Esophagus squamous epithelium (tissue), 5 donors: ENCODE measurements at regions not wholly inside any gene's neighbourhood (a gene's known extent, or its start where the extent isn't known, plus 50 kb on each side); places are given as distances from the start of the nearest gene placed in this dataset.

Experiments
- DNase-seq: peaks from one replicate; lab custom pipeline; 2025; lab: John Stamatoyannopoulos, UW
- H3K27ac ChIP-seq, 4 donors: fragments of 200-600 bp; sonication (generic); one replicate each; pipeline ENCODE4 v1.5.1; 2016 to 2019; ENCODE audit warnings: mild to moderate bottlenecking in 1 of 4
- H3K27me3 ChIP-seq, 4 donors: fragments of 200-600 bp; sonication (generic); 1 replicate in 3 of 4; 2 replicates in 1 of 4; pipeline versions ENCODE4 v1.5.1 to v1.6.0; 2017 to 2021; ENCODE audit warnings: antibody characterized with exemption in 1 of 4
- H3K36me3 ChIP-seq, 3 donors: fragments of 200-600 bp; sonication (generic); one replicate each; pipeline ENCODE4 v1.5.1; 2016 to 2019
- H3K4me1 ChIP-seq, 3 donors: fragments of 200-600 bp; sonication (generic); one replicate each; pipeline ENCODE4 v1.5.1; 2017 to 2019
- H3K4me3 ChIP-seq, 4 donors: fragments of 200-600 bp; sonication (generic); 1 replicate in 3 of 4; 2 replicates in 1 of 4; pipeline ENCODE4 v1.5.1; 2016 to 2019; ENCODE audit warnings: mild to moderate bottlenecking in 2 of 4, moderate library complexity in 1 of 4
- H3K9me3 ChIP-seq, 3 donors: fragments of 200-600 bp; sonication (generic); one replicate each; pipeline ENCODE4 v1.5.1; 2016 to 2019
- CTCF ChIP-seq, 6 experiments: fragments of 450-650 bp in 4 of 6; fragments of 200-600 bp in 2 of 6; sonication (generic) in 2 of 6; IDR thresholded peaks; one replicate each; pipeline ENCODE4 v1.5.1; 2016 to 2019; ENCODE audit warnings: antibody characterized with exemption in 6 of 6, mild to moderate bottlenecking in 4 of 6, moderate library complexity in 4 of 6
- POLR2A ChIP-seq, 4 donors: fragments of 450-650 bp; IDR thresholded peaks; one replicate each; pipeline ENCODE4 v1.6.1; 2017; ENCODE audit warnings: antibody characterized with exemption in 4 of 4, mild to moderate bottlenecking in 4 of 4, moderate library complexity in 3 of 4
- WGBS, 2 donors: methylation state at CpG; one replicate each; pipeline ENCODE4 v1.1.5; 2018; 5-methylcytosine and 5-hydroxymethylcytosine counted together
- intact Hi-C: fragments of 100-400 bp; cut with DNase I; formaldehyde crosslinking; loops from one replicate; pipeline ENCODE4 v1.15.0; 2022
- donor health status: DM: yes; HTN: yes; CAD: no.

DNA sequence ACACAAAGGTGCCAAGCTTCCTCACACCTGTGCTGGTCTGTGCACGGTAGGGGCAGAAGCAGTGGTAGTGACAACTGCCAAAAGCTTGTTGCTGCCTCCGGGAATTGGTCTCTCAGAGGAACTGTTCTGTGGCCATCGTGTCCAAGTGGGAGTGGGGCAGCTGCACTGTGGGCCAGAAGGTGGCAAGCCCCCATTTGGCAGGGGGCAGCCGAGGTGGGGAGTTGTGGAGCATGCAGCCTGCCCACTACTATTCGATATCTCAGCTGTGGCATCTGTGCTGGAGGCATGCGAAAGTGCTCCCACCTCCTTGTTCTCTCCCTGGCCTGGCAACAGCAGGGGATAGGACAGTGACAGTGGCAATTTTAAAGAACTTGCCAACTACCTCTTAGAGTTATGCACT is 192.8 kb downstream of the TBX22 start:
- no peaks in the 10 kb centered on the region for H3K36me3 ChIP-seq
- WGBS, 2 donors = 67% methylated on average over 1 of the region's 6 CpGs; no CpG with 5 or more reads in 1 of the 2 donors
- TF ChIP-seq POLR2A (IDR thresholded peaks at IDR 0.05) (no peak), CTCF (IDR thresholded peaks at IDR 0.05) (no peak)
- H3K27ac ChIP-seq = no peak overlapping the region
- H3K27me3 ChIP-seq = peaks cover 0 to 6% (median 0%) of the 10 kb centered on the region in 4 donors
- H3K9me3 ChIP-seq = no peaks in the 10 kb centered on the region
- H3K4me1 ChIP-seq = no peaks in the 10 kb centered on the region
- DNase-seq = no peak
- no peak overlapping the region for H3K4me3 ChIP-seq
- intact Hi-C loops = no loop called here

DNA sequence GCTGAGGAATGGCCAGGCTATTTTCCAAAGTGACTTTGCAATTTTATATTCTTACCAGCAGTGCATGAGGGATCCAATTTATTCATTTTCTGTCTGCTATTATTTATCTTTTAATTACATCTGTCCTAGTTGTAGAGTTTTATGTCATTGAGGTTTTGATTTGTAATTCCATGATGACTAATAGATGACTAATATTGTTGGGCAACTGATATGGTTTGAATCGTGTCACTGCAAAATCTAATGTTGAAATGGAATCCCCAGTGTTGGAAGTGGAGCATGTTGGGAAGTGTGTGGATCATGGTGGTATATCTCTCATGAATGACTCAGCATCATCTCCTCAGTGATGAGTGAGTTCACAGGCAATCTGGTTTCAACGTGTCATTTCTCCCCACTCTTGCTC is 201.5 kb downstream of the TBX22 start:
- intact Hi-C loops = no loop called here
- WGBS, 2 donors = 14 to 51% methylated on average over 1 to 2 of the region's 2 CpGs
- H3K27ac ChIP-seq = no peak overlapping the region

DNA sequence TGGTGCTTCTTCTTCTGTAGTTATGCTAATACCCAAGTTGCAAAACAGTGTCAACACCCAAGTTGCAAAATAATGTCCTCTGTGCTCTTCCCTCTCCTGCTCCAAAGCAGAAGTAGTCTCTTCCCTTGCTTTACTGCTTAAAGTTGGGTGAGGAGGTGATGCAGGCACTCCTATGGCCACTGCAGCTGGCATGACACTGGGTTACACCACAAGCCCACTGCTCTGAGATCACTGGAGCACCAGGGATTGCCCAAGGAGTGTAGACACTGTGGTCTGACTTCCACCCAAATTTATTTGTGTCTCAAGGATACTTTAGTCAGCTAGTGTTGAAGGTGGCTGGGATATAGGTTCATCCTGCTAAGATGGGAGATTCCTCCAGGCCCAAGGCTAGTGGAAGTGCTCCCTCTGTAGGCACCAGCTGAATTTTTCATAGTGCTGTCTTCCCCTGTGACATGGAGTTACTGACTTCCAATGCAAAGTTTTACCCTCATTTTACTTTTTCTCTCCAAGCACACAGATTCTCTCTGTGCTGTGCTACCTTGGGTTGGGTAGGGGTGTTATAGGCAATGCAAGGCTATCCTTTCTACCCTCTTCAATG is 196.2 kb upstream of the TENT5D start:
- intact Hi-C loops = no loop called here

More for the DNA sequence above, 201.5 kb downstream of the TBX22 start:
- Histone ChIP-seq H3K27me3 (no peaks in the 10 kb centered on the region), H3K9me3 (peaks cover 0 to 4% (median 0%) of the 10 kb centered on the region in 3 donors), H3K4me1 (no peaks in the 10 kb centered on the region), H3K36me3 (no peaks in the 10 kb centered on the region), H3K4me3 (no peak overlapping the region)
- DNase-seq = no peak
- TF ChIP-seq POLR2A (IDR thresholded peaks at IDR 0.05) (no peak), CTCF (IDR thresholded peaks at IDR 0.05) (no peak)

DNA sequence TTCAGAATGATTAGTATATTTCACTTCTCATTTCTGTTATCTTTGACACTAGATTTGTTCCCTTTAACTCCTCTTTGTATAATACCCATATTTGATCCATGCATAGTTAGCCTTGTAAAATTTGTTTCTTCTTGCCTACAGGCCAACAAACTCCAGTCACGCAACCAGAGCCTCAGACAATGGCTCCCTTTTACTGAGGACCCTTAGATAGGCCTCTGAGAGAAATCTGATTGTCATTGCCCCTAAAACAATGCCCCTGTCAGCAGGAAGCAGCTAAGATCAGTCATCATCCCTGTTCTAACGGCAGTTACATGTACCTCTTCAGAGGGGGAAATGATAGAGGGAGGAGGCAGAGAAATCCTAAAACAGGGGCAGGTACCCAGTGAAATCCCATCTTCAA is 190.6 kb upstream of the TENT5D start:
- no peak overlapping the region for H3K4me3 ChIP-seq
- no peaks in the 10 kb centered on the region for H3K4me1 ChIP-seq
- intact Hi-C loops = no loop called here
- TF ChIP-seq POLR2A (IDR thresholded peaks at IDR 0.05) (no peak), CTCF (IDR thresholded peaks at IDR 0.05) (no peak)
- H3K36me3 ChIP-seq = no peaks in the 10 kb centered on the region
- H3K9me3 ChIP-seq = no peaks in the 10 kb centered on the region
- WGBS, 2 donors = 53 to 55% methylated on average over 2 of the region's 2 CpGs
- H3K27ac ChIP-seq = no peak overlapping the region
- H3K27me3 ChIP-seq = no peaks in the 10 kb centered on the region
- DNase-seq = no peak

More for the DNA sequence above, 196.2 kb upstream of the TENT5D start:
- Histone ChIP-seq H3K27ac (no peak overlapping the region), H3K4me3 (no peak overlapping the region), H3K4me1 (no peaks in the 10 kb centered on the region), H3K36me3 (no peaks in the 10 kb centered on the region), H3K27me3 (no peaks in the 10 kb centered on the region), H3K9me3 (no peaks in the 10 kb centered on the region)
- no peak for TF ChIP-seq POLR2A (IDR thresholded peaks at IDR 0.05)
- no peak for TF ChIP-seq CTCF (IDR thresholded peaks at IDR 0.05)
- no peak for DNase-seq

DNA sequence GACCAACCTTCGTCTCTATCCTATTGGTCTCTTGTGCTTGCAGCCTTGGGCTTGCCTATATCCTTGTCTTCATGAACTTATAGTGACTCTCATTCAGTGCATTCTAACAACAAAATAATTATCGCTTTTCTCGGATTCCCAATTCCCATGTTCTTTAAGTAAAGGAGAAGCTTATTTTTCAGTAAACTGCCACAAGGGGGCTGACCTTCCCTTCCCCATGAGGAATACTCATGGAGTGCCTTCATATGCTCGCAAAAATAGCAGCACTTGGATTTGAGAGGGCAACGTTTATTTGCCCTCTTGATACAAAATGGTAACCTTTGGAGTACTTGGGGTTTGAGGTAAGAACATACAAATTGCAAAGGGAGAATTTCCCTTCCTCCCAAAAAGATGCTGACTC is 183.2 kb upstream of the TENT5D start:
- H3K36me3 ChIP-seq = no peaks in the 10 kb centered on the region
- intact Hi-C loops = no loop called here
- H3K4me1 ChIP-seq = no peaks in the 10 kb centered on the region
- no peak overlapping the region for H3K4me3 ChIP-seq
- no peaks in the 10 kb centered on the region for H3K27me3 ChIP-seq
- no peak for DNase-seq
- WGBS, 2 donors = 62 to 72% methylated on average over 5 of the region's 5 CpGs
- TF ChIP-seq CTCF (IDR thresholded peaks at IDR 0.05) = no peak
- no peak for TF ChIP-seq POLR2A (IDR thresholded peaks at IDR 0.05)
- no peak overlapping the region for H3K27ac ChIP-seq
- H3K9me3 ChIP-seq = no peaks in the 10 kb centered on the region
